ENCODE measurements at regions not wholly inside any gene's neighbourhood (a gene's known extent, or its start where the extent isn't known, plus 50 kb on each side); places are given as distances from the start of the nearest gene placed in this dataset.

DNA sequence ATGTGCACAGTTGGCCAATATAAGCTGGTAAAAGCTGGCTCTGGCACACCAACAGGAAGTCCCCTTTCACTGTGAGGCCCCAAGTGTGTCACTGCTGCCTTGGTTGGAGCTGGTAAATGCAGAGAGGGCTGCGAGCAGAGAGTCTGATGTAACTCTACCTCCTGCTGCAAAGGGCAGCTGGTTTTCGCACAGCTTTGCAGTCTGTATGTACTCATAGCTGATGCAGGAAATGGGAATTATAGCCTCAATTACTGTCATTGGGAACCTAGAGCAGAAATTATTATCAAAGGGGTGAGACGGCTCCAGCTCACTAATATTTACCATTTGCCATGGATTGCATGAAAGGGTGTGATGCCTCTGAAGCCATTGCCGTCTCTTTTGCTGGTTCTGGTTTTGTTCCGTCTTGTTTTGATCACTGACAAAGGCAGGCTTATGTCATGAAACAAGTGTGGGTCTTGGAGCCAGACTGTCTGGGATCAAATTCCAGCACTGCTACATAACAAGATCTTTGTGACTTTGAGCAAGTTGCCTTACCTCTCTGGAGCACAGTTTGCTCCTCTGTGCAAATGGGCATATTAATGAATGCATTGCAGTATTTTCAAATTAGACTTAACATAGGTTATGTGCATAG lies 124.3 kb upstream of the SLC25A48 start:
- Histone ChIP-seq H3K4me1 (ENCODE audit: control insufficient read depth, insufficient read depth, low read length, unreplicated experiment) (peaks cover 4% of the 10 kb centered on the region), H3K27ac (ENCODE audit: low read depth, low read length) (no peak overlapping the region), H3K79me2 (ENCODE audit: control insufficient read depth, insufficient read depth, low read length, unreplicated experiment) (no peaks in the 10 kb centered on the region), H3K27me3 (ENCODE audit: insufficient read depth, low read length) (peaks cover 82% of the 10 kb centered on the region), H2AFZ (ENCODE audit: low read length, unreplicated experiment) (no peak overlapping the region), H3K36me3 (ENCODE audit: insufficient read depth, low read length) (no peaks in the 10 kb centered on the region), H3K4me3 (ENCODE audit: low read depth, low read length) (no peak overlapping the region)

DNA sequence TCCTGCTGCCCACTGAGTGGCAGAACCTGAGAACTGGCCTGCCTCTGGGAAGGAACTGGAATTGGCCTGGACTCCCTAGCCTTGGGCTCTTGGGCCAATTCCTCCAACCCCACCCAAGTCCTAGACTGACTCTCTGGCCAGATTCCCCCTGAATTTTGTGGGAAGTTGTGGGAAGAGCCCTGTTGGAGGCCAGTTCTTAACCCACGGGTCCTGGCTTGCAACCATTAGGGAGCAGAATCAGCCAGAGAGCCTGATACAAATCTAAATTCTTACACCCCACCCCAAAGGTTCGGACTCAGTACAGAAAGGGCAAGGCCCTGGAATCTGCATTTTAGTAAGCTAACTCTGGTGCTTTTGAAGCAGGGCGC lies 125.3 kb upstream of the SLC25A48 start:
- Histone ChIP-seq H2AFZ (ENCODE audit: low read length, unreplicated experiment) (no peak overlapping the region), H3K4me3 (ENCODE audit: low read depth, low read length) (no peak overlapping the region), H3K36me3 (ENCODE audit: insufficient read depth, low read length) (no peaks in the 10 kb centered on the region), H3K79me2 (ENCODE audit: control insufficient read depth, insufficient read depth, low read length, unreplicated experiment) (no peaks in the 10 kb centered on the region), H3K27ac (ENCODE audit: low read depth, low read length) (no peak overlapping the region), H3K27me3 (ENCODE audit: insufficient read depth, low read length) (peaks cover 72% of the 10 kb centered on the region), H3K4me1 (ENCODE audit: control insufficient read depth, insufficient read depth, low read length, unreplicated experiment) (peaks cover 2% of the 10 kb centered on the region)

DNA sequence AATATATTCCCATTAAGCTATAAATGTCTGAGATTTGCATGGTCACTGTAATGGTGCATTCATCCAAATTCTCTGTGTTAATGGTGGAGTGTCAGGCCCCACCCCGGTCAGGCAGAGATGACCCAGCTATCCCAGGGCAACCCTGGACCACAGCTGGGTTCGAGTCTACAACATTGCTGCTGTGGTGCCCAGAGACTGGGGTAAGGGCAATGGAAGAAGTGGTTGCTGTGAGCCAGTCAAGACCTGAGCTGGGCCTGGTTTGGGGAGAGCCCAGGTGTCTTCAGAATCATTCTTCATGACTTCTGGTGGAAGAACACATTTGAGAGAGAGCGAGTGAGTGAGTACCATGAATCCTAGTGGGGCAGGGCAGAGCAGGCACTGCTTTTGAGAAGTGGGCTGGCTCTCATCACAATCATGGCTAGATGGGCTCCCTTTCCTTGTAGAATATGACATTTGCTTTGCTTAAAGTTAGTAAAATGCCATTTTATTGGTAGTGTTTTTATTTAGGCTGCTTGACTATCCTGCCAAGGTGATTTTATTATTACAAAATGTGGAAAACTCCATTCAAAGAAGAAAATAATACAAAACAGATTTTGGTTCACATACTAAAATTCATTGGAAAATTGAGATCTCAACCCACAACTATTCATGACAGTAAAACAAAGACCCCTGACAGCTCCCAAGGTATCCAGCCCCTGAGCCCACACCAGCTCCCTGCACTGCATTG lies 125.8 kb upstream of the SLC25A48 start:
- Histone ChIP-seq H3K4me1 (ENCODE audit: control insufficient read depth, insufficient read depth, low read length, unreplicated experiment) (no peaks in the 10 kb centered on the region), H3K27me3 (ENCODE audit: insufficient read depth, low read length) (peaks cover 68% of the 10 kb centered on the region), H3K36me3 (ENCODE audit: insufficient read depth, low read length) (no peaks in the 10 kb centered on the region), H2AFZ (ENCODE audit: low read length, unreplicated experiment) (no peak overlapping the region), H3K79me2 (ENCODE audit: control insufficient read depth, insufficient read depth, low read length, unreplicated experiment) (no peaks in the 10 kb centered on the region), H3K4me3 (ENCODE audit: low read depth, low read length) (no peak overlapping the region), H3K27ac (ENCODE audit: low read depth, low read length) (no peak overlapping the region)

DNA sequence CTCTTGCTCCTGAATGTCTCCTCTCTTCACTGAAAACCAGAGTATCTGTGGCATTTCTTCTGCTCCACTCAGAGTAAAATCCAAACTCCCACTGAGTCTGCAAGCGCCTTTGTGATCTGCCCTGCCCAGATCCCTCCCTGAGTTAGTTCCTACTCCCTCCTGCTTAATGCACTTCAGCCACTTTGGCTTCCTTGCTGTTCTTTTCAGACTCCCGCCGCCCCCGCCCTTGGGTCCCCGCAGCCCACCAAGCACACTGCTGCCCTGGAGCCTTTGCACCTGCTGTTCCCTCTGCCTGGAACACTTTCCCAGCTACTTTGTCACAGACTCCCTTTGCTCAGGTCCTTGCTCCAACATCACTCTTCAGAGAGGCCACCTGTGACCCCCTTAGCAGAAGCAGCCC lies 127.2 kb upstream of the SLC25A48 start:
- Histone ChIP-seq H2AFZ (ENCODE audit: low read length, unreplicated experiment) (no peak overlapping the region), H3K4me1 (ENCODE audit: control insufficient read depth, insufficient read depth, low read length, unreplicated experiment) (no peaks in the 10 kb centered on the region), H3K4me3 (ENCODE audit: low read depth, low read length) (no peak overlapping the region), H3K27ac (ENCODE audit: low read depth, low read length) (no peak overlapping the region), H3K27me3 (ENCODE audit: insufficient read depth, low read length) (peaks cover 54% of the 10 kb centered on the region), H3K36me3 (ENCODE audit: insufficient read depth, low read length) (no peaks in the 10 kb centered on the region), H3K79me2 (ENCODE audit: control insufficient read depth, insufficient read depth, low read length, unreplicated experiment) (no peaks in the 10 kb centered on the region)

DNA sequence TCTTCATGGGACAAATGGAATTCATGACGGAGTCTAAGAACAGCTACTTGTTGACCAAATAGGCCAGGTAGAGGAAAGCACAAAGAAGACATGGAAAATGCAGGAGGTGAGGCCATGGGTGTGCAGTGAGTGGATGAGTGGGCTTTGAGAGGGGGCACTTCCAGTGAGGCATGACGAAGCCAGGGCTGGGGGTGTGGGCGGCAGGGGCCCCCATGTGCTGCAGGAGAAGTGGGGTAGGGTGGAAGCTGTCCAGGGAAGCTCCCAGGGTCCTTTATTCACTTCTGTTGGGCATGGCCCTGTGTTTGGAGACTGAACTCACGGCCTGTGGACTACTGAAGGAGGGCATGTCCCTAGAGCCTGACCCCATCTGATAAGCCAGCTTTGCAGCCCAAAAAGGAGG lies 127.6 kb upstream of the SLC25A48 start:
- H3K27ac ChIP-seq (ENCODE audit: low read depth, low read length): no peak overlapping the region

DNA sequence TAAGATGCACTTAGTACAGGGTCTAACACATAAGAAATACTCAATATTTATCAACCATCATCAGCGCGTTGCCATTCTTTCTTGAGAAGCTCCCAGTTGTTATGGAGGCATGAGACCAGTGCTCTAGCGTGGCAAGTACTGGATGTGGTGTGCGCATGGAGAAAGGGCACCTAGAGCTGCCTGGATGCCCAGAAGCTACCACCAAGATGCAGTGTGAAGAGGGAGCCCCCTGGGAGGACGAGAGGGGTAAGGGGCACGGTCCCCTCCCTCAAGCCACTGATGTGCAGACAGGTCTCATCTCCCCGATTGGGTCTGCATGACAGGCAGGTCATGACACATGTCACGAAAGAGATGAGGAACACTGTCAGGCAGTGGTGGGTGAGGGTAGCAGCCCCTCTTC lies 127.7 kb upstream of the CXCL14 start:
- Histone ChIP-seq H3K27me3 (ENCODE audit: insufficient read depth, low read length) (peaks cover 50% of the 10 kb centered on the region), H3K36me3 (ENCODE audit: insufficient read depth, low read length) (no peaks in the 10 kb centered on the region), H3K4me3 (ENCODE audit: low read depth, low read length) (no peak overlapping the region), H2AFZ (ENCODE audit: low read length, unreplicated experiment) (no peak overlapping the region), H3K4me1 (ENCODE audit: control insufficient read depth, insufficient read depth, low read length, unreplicated experiment) (no peaks in the 10 kb centered on the region), H3K27ac (ENCODE audit: low read depth, low read length) (no peak overlapping the region), H3K79me2 (ENCODE audit: control insufficient read depth, insufficient read depth, low read length, unreplicated experiment) (no peaks in the 10 kb centered on the region)

More for the DNA sequence above, 127.6 kb upstream of the SLC25A48 start:
- Histone ChIP-seq H3K4me3 (ENCODE audit: low read depth, low read length) (no peak overlapping the region), H3K27me3 (ENCODE audit: insufficient read depth, low read length) (peaks cover 51% of the 10 kb centered on the region), H3K4me1 (ENCODE audit: control insufficient read depth, insufficient read depth, low read length, unreplicated experiment) (no peaks in the 10 kb centered on the region), H3K79me2 (ENCODE audit: control insufficient read depth, insufficient read depth, low read length, unreplicated experiment) (no peaks in the 10 kb centered on the region), H3K36me3 (ENCODE audit: insufficient read depth, low read length) (no peaks in the 10 kb centered on the region), H2AFZ (ENCODE audit: low read length, unreplicated experiment) (no peak overlapping the region)

DNA sequence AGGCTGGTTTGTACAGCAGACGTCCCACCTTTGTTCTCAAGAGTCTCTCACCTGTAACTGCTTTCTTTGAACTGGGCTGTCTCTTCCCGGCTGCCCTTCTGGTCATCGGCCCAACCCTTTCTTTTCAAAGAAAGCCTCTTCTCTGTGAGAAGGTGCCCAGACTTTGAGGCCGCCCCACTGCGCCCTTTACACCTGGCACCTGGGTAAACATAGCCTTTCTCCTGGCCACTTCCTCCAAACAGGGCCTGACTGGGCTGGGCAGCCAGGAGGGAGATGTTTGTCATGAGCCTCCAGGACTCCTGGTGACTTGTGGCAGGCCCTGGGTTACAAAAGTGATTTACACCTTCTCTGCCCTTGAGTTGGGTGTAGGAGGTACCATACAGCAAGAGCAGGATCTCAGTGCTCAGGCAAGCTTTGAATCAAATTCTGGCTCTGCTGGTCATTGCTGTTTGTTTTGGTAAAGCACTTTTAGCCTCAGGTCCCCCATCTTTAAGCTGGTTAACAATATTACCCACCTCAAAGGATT lies 127.2 kb upstream of the CXCL14 start:
- Histone ChIP-seq H3K4me3 (ENCODE audit: low read depth, low read length) (no peak overlapping the region), H3K27ac (ENCODE audit: low read depth, low read length) (no peak overlapping the region), H2AFZ (ENCODE audit: low read length, unreplicated experiment) (no peak overlapping the region), H3K27me3 (ENCODE audit: insufficient read depth, low read length) (peaks cover 45% of the 10 kb centered on the region), H3K36me3 (ENCODE audit: insufficient read depth, low read length) (no peaks in the 10 kb centered on the region), H3K79me2 (ENCODE audit: control insufficient read depth, insufficient read depth, low read length, unreplicated experiment) (no peaks in the 10 kb centered on the region), H3K4me1 (ENCODE audit: control insufficient read depth, insufficient read depth, low read length, unreplicated experiment) (no peaks in the 10 kb centered on the region)

DNA sequence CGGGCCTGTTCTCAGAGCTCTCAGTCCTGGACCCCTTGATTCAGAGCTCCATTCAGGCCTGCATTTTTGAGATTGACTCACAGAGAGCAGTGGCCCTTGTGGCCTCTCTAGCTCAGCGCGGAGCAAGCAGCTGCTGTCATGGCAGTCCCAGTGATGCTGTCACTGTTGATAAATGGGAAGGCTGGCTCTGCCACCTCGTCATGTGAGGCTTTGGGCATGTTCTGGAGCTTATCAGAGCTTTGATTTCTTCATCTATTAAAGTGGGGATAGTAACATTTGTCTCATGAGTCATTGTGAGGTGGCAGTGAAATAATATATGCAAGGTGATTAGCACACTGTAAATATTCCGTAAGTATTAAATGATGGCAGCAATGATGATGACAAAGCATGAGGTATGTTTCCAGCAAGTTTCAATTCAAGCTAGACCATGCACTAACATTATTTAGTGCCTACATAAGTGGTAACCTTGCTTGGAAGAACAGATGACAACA lies 126.4 kb upstream of the CXCL14 start:
- peaks cover 37% of the 10 kb centered on the region for H3K27me3 ChIP-seq (ENCODE audit: insufficient read depth, low read length)
- H3K4me3 ChIP-seq (ENCODE audit: low read depth, low read length): no peak overlapping the region
- H3K27ac ChIP-seq (ENCODE audit: low read depth, low read length): no peak overlapping the region
- no peaks in the 10 kb centered on the region for H3K4me1 ChIP-seq (ENCODE audit: control insufficient read depth, insufficient read depth, low read length, unreplicated experiment)
- H3K36me3 ChIP-seq (ENCODE audit: insufficient read depth, low read length): no peaks in the 10 kb centered on the region
- H2AFZ ChIP-seq (ENCODE audit: low read length, unreplicated experiment): no peak overlapping the region
- H3K79me2 ChIP-seq (ENCODE audit: control insufficient read depth, insufficient read depth, low read length, unreplicated experiment): no peaks in the 10 kb centered on the region

DNA sequence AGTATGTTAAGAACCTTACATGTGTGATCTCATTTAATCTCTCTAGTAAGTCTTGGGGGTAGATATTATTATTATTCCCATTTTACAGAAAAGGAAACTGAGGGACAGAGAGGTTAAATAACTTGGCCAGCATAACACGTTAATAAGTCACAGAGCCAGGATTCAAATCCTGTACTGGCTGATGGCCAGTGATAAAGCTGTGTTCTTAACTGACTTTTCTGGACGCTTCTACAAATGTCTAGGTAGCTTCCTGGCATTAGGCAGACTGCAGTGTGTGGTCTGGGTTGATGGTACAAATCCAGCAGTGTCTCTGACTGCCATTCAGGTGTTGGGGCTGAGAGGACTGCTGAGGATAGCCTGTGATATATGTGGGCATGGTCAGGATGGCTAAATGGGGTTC lies 125.8 kb upstream of the CXCL14 start:
- H3K27ac ChIP-seq (ENCODE audit: low read depth, low read length): no peak overlapping the region
- H3K4me1 ChIP-seq (ENCODE audit: control insufficient read depth, insufficient read depth, low read length, unreplicated experiment): no peaks in the 10 kb centered on the region
- H3K27me3 ChIP-seq (ENCODE audit: insufficient read depth, low read length): peaks cover 31% of the 10 kb centered on the region
- no peaks in the 10 kb centered on the region for H3K36me3 ChIP-seq (ENCODE audit: insufficient read depth, low read length)
- H3K4me3 ChIP-seq (ENCODE audit: low read depth, low read length): no peak overlapping the region
- no peak overlapping the region for H2AFZ ChIP-seq (ENCODE audit: low read length, unreplicated experiment)
- no peaks in the 10 kb centered on the region for H3K79me2 ChIP-seq (ENCODE audit: control insufficient read depth, insufficient read depth, low read length, unreplicated experiment)

DNA sequence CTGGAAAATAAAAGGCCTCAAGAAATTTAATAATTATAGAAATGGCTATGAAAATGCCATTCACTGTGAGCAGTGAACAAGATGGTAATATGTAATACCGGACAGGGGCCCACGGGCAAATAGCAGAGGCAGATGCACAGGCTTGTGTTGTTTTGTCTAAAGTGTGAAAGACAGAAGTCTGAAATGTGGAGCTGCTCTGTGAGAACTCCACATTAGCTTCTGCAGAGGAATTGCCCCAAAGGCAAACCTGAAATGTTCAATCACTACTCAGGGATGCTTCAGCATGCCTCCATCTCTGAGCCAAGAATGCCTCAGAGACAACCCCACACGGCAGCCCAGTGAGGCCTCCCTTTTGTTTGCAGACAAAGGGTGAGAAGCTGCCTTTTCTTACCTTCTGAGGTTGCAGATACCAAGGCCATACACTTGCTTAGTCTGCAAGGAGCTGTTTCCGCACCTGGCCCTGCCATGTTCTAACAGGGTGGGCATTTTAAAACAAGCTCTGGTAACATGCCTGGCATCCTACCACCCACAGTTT lies 124.3 kb upstream of the CXCL14 start:
- Histone ChIP-seq H3K27me3 (ENCODE audit: insufficient read depth, low read length) (peaks cover 30% of the 10 kb centered on the region), H3K27ac (ENCODE audit: low read depth, low read length) (no peak overlapping the region), H3K4me3 (ENCODE audit: low read depth, low read length) (no peak overlapping the region), H3K79me2 (ENCODE audit: control insufficient read depth, insufficient read depth, low read length, unreplicated experiment) (no peaks in the 10 kb centered on the region), H3K36me3 (ENCODE audit: insufficient read depth, low read length) (no peaks in the 10 kb centered on the region), H3K4me1 (ENCODE audit: control insufficient read depth, insufficient read depth, low read length, unreplicated experiment) (no peaks in the 10 kb centered on the region), H2AFZ (ENCODE audit: low read length, unreplicated experiment) (no peak overlapping the region)

DNA sequence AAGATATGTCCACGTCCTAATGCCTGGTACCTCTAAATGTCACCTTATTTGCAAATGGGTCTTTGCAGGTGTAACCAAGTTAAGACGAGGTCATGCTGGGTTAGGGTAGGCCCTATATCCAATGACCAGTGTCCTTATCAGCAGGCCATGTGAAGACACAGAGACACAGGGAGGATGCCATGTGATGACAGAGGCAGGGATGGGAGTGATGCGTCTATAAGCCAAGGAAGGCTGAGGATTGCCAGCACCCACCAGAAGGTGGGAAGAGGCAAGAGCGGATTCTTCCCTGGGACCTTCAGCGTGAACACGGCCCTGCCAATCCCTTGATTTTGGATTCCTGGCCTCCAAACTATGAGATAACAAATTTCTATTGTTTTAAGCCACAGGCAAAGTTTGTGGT lies 123.4 kb upstream of the CXCL14 start:
- H2AFZ ChIP-seq (ENCODE audit: low read length, unreplicated experiment): no peak overlapping the region
- H3K27me3 ChIP-seq (ENCODE audit: insufficient read depth, low read length): peaks cover 30% of the 10 kb centered on the region
- no peaks in the 10 kb centered on the region for H3K79me2 ChIP-seq (ENCODE audit: control insufficient read depth, insufficient read depth, low read length, unreplicated experiment)
- no peaks in the 10 kb centered on the region for H3K4me1 ChIP-seq (ENCODE audit: control insufficient read depth, insufficient read depth, low read length, unreplicated experiment)
- H3K4me3 ChIP-seq (ENCODE audit: low read depth, low read length): no peak overlapping the region
- H3K36me3 ChIP-seq (ENCODE audit: insufficient read depth, low read length): no peaks in the 10 kb centered on the region
- H3K27ac ChIP-seq (ENCODE audit: low read depth, low read length): no peak overlapping the region

Data from ACC112 (cell line).